ENCODE measurements at regions not wholly inside any gene's neighbourhood (a gene's known extent, or its start where the extent isn't known, plus 50 kb on each side); places are given as distances from the start of the nearest gene placed in this dataset.
"Not testable (repeated sequence)": the region's sequence is repeated elsewhere in the genome, so short reads cannot be mapped to it uniquely, and the experiment has no call there.

DNA sequence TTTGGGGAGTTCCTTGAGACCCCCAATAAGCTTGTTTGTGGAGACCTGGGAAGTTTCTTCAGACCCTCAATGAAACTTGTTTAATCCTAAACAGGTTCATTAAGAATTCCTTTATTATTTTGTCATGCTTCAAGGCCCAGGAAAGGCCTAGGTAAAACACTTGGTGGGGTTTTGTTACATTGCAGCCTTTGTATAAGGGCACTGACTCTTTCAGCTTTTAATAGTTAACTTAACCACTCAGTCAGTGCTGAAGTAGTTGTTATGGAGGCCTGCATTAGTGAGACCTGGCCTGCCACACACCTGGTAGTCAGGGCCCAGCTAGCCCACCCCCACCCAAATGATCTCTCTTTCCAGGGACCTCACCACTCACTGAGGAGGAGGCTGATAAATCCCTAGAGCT, 103.7 kb downstream of the FCRL5 start:
- TF ChIP-seq POLR2AphosphoS5 (IDR thresholded peaks at IDR 0.05; ENCODE audit: low read depth, low read length) (no peak), SIN3A (IDR thresholded peaks at IDR 0.05; ENCODE audit: borderline replicate concordance, insufficient read depth, low read depth, low read length) (no peak), TCF7L2 (IDR thresholded peaks at IDR 0.05; ENCODE audit: low read depth, low read length) (no peak)
- TF ChIP-seq, protein P1, sequence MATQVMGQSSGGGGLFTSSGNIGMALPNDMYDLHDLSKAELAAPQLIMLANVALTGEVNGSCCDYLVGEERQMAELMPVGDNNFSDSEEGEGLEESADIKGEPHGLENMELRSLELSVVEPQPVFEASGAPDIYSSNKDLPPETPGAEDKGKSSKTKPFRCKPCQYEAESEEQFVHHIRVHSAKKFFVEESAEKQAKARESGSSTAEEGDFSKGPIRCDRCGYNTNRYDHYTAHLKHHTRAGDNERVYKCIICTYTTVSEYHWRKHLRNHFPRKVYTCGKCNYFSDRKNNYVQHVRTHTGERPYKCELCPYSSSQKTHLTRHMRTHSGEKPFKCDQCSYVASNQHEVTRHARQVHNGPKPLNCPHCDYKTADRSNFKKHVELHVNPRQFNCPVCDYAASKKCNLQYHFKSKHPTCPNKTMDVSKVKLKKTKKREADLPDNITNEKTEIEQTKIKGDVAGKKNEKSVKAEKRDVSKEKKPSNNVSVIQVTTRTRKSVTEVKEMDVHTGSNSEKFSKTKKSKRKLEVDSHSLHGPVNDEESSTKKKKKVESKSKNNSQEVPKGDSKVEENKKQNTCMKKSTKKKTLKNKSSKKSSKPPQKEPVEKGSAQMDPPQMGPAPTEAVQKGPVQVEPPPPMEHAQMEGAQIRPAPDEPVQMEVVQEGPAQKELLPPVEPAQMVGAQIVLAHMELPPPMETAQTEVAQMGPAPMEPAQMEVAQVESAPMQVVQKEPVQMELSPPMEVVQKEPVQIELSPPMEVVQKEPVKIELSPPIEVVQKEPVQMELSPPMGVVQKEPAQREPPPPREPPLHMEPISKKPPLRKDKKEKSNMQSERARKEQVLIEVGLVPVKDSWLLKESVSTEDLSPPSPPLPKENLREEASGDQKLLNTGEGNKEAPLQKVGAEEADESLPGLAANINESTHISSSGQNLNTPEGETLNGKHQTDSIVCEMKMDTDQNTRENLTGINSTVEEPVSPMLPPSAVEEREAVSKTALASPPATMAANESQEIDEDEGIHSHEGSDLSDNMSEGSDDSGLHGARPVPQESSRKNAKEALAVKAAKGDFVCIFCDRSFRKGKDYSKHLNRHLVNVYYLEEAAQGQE (IDR thresholded peaks at IDR 0.05; ENCODE audit: insufficient read depth in 1 of 2, low read depth in 2 of 2, low read length in 1 of 2): no peak
- TF ChIP-seq, protein P2, sequence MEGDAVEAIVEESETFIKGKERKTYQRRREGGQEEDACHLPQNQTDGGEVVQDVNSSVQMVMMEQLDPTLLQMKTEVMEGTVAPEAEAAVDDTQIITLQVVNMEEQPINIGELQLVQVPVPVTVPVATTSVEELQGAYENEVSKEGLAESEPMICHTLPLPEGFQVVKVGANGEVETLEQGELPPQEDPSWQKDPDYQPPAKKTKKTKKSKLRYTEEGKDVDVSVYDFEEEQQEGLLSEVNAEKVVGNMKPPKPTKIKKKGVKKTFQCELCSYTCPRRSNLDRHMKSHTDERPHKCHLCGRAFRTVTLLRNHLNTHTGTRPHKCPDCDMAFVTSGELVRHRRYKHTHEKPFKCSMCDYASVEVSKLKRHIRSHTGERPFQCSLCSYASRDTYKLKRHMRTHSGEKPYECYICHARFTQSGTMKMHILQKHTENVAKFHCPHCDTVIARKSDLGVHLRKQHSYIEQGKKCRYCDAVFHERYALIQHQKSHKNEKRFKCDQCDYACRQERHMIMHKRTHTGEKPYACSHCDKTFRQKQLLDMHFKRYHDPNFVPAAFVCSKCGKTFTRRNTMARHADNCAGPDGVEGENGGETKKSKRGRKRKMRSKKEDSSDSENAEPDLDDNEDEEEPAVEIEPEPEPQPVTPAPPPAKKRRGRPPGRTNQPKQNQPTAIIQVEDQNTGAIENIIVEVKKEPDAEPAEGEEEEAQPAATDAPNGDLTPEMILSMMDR (IDR thresholded peaks at IDR 0.05): no peak
- POLR2A ChIA-PET: no interaction called here
- intact Hi-C loops (cut with micrococcal nuclease; ENCODE audit: unreplicated experiment): no loop called here
- Histone ChIP-seq H3K36me3 (ENCODE audit: control insufficient read depth, insufficient read depth, low read length) (no peaks in the 10 kb centered on the region), H3K4me3 (ENCODE audit: low read depth in 2 of 2, low read length in 2 of 2) (no peak overlapping the region), H3K27me3 (ENCODE audit: control insufficient read depth, insufficient read depth, low read length) (no peaks in the 10 kb centered on the region; the same call in 1 of the 2 replicates), H3K9me3 (ENCODE audit: control insufficient read depth, insufficient read depth, low read depth, low read length) (no peaks in the 10 kb centered on the region), H3K27ac (ENCODE audit: low read length) (no peak overlapping the region), H3K4me1 (ENCODE audit: control insufficient read depth, insufficient read depth, low read length) (no peaks in the 10 kb centered on the region)
- in situ Hi-C loops (cut with HindIII; ENCODE audit: low pct_unique_long_range_greater_than_20kb, low sequenced_read_pairs): no loop called here
- DNase-seq (ENCODE audit: low read depth, low spot score) (no peak), ATAC-seq (no peak)
- CTCF ChIA-PET: no interaction called here
- BruUV-seq (replicated peaks): no TSS peak

DNA sequence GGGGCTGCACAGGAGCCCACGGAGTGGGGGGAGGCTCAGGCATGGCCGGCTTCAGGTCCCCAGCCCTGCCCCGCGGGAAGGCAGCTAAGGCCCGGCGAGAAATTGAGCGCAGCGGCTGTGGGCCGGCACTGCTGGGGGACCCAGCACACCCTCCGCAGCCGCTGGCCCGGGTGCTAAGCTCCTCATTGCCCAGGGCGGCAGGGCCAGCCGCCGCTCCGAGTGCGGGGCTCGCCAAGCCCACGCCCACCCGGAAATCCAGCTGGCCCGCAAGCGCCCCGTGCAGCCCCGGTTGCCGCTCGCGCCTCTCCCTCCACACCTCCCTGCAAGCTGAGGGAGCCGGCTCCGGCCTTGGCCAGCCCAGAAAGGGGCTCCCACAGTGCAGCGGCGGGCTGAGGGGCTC, 106.0 kb downstream of the FCRL5 start:
- BruUV-seq (replicated peaks); H3K4me3 ChIP-seq (ENCODE audit: low read depth in 2 of 2, low read length in 2 of 2); H3K36me3 ChIP-seq (ENCODE audit: control insufficient read depth, insufficient read depth, low read length); H3K27ac ChIP-seq (ENCODE audit: low read length); CTCF ChIA-PET; H3K27me3 ChIP-seq (ENCODE audit: control insufficient read depth, insufficient read depth, low read length); intact Hi-C loops (cut with micrococcal nuclease; ENCODE audit: unreplicated experiment); H3K4me1 ChIP-seq (ENCODE audit: control insufficient read depth, insufficient read depth, low read length); ATAC-seq; POLR2A ChIA-PET; H3K9me3 ChIP-seq (ENCODE audit: control insufficient read depth, insufficient read depth, low read depth, low read length); in situ Hi-C loops (cut with HindIII; ENCODE audit: low pct_unique_long_range_greater_than_20kb, low sequenced_read_pairs); DNase-seq (ENCODE audit: low read depth, low spot score): not testable (repeated sequence)

DNA sequence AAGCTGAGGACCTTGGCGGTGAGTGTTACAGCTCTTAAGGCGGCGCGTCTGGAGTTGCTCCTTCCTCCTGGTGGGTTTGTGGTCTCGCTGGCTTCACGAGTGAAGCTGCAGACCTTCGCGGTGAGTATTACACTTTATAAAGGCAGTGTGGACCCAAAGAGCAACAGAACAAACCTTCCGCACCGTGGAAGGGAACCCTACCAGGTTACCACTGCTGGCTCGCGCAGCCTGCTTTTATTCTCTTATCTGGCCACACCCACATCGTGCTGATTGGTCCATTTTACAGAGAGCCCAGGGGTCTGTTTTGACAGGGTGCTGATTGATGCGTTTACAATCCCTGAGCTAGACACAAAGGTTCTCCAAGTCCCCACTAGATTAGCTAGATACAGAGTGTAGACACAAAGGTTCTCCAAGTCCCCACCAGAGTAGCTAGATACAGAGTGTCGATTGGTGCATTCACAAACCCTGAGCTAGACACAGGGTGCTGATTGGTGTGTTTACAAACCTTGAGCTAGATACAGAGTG, 106.6 kb downstream of the FCRL5 start:
- H3K9me3 ChIP-seq (ENCODE audit: control insufficient read depth, insufficient read depth, low read depth, low read length); DNase-seq (ENCODE audit: low read depth, low spot score); CTCF ChIA-PET; H3K4me1 ChIP-seq (ENCODE audit: control insufficient read depth, insufficient read depth, low read length); intact Hi-C loops (cut with micrococcal nuclease; ENCODE audit: unreplicated experiment); BruUV-seq (replicated peaks); H3K36me3 ChIP-seq (ENCODE audit: control insufficient read depth, insufficient read depth, low read length); ATAC-seq; in situ Hi-C loops (cut with HindIII; ENCODE audit: low pct_unique_long_range_greater_than_20kb, low sequenced_read_pairs); H3K27me3 ChIP-seq (ENCODE audit: control insufficient read depth, insufficient read depth, low read length); H3K27ac ChIP-seq (ENCODE audit: low read length); POLR2A ChIA-PET; H3K4me3 ChIP-seq (ENCODE audit: low read depth in 2 of 2, low read length in 2 of 2): not testable (repeated sequence)
